ENCODE measurements at regions not wholly inside any gene's neighbourhood (a gene's known extent, or its start where the extent isn't known, plus 50 kb on each side); places are given as distances from the start of the nearest gene placed in this dataset.

DNA sequence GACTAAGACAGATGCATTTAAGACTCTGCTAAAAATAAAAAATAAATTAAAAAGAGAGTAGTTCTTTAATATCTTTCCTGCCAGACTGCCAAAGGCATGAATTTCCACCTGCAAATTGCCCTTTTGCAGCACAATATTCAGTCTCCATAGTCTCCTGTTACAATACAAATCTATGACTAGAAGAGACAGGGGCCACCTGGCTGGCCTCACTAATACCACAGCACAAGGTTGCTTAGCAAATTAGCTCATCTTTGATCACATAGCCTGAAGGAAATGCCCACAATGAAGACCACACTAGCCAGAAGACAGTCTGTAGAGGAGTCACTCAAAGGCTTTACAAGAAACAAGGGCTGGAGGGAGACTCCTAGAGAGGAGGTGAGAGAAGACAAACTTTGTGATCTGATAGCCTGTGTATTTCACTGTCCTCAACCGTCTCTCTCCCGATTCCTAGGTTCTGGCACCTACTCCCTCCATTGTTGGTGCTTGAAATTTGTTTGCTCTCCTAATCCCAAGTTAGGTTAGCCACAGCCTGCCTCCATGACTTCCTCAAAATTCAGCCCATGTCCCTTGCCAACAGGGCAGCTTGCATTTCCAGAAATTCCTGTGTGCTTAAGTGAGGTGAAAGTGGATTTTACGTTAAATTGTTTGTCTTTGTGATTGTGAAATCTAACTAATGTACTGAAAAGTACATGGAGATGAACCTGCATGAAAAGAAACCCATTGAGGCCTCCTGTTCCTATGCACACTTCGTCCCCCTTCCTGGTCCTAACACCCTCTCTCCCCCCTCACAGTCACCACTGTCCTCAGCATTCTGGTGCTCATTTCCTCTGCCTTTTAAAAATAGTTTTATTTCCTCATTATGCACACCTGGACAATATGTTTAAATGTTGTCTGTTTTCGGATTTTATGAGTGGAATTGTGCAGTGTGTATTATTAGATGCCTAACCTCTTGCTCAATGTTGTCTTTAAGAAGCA lies 88.7 kb upstream of the PLXNC1 start:
- no peak for TF ChIP-seq TBL1XR1 (IDR thresholded peaks at IDR 0.05; ENCODE audit: low read depth, low read length)
- H3K9me3 ChIP-seq (replicated peaks; ENCODE audit: control insufficient read depth, insufficient read depth, low read length) = no peaks in the 10 kb centered on the region; the same call in 2 of the 3 replicates
- H2AFZ ChIP-seq (ENCODE audit: control insufficient read depth, low read depth, low read length) = no peak overlapping the region
- 45% methylated on average over 5 of the region's 5 CpGs for WGBS (ENCODE audit: insufficient coverage, insufficient replicate concordance, low lambda C conversion rate, missing lambda C conversion rate)
- no TSS peak for BruUV-seq (replicated peaks)
- ChIA-PET POLR2A (no interaction called here), SMC1A (ENCODE audit: uncharacterized antibody, unreplicated experiment) (no interaction called here), CTCF (no interaction called here), RAD21 (ENCODE audit: unreplicated experiment) (no interaction called here)
- H3K27ac ChIP-seq (ENCODE audit: control insufficient read depth, insufficient read depth) = no peak overlapping the region
- intact Hi-C loops (cut with micrococcal nuclease; ENCODE audit: unreplicated experiment) (no loop called here), in situ Hi-C loops (cut with MboI) (no loop called here)
- H3K4me2 ChIP-seq (ENCODE audit: control insufficient read depth, insufficient read depth) = no peak overlapping the region
- no peaks in the 10 kb centered on the region for H3K36me3 ChIP-seq (ENCODE audit: control insufficient read depth in 2 of 2, insufficient read depth in 2 of 2, low read length in 1 of 2)
- no peaks in the 10 kb centered on the region for H3K79me2 ChIP-seq (ENCODE audit: control insufficient read depth, insufficient read depth, low read length)
- no peaks in the 10 kb centered on the region for H3K4me1 ChIP-seq (ENCODE audit: control insufficient read depth, insufficient read depth, low read length)
- no peaks in the 10 kb centered on the region for H4K20me1 ChIP-seq (ENCODE audit: control insufficient read depth, insufficient read depth)
- H3K4me3 ChIP-seq = no peak overlapping the region
- no peaks in the 10 kb centered on the region for H3K27me3 ChIP-seq (replicated peaks in 1 of 2; ENCODE audit: control insufficient read depth in 2 of 2, insufficient read depth in 2 of 2, low read length in 1 of 2)
- DNase-seq (ENCODE audit: low read depth, low spot score) = no peak
- FAIRE-seq = no peak
- H3K9ac ChIP-seq (ENCODE audit: control insufficient read depth, insufficient read depth, low read length) = no peak overlapping the region
- ATAC-seq = no peak

DNA sequence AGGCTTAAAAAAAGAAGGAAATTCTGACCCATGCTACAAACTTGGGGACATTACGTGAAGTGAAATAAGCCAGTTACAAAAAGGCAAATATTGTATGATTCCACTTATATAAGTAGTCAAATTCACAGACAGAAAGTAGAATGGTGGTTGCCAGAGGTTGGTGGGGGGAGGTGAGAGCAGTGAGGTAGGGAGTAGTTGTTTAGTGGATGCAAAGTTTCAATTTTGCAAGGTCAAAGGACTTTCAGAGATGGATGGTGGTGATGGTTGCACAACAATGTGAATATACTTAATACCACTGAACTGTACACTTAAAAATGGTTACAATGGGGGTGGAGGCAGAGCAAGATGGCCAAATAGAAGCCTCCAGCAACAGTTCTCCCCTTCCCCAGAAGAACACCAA lies 86.2 kb upstream of the PLXNC1 start:
- no peak overlapping the region for H2AFZ ChIP-seq (ENCODE audit: control insufficient read depth, low read depth, low read length)
- ChIA-PET SMC1A (ENCODE audit: uncharacterized antibody, unreplicated experiment) (no interaction called here), POLR2A (no interaction called here), CTCF (no interaction called here), RAD21 (ENCODE audit: unreplicated experiment) (no interaction called here)
- no peaks in the 10 kb centered on the region for H4K20me1 ChIP-seq (ENCODE audit: control insufficient read depth, insufficient read depth)
- no peak overlapping the region for H3K4me2 ChIP-seq (ENCODE audit: control insufficient read depth, insufficient read depth)
- H3K4me3 ChIP-seq = no peak overlapping the region
- no peak overlapping the region for H3K9ac ChIP-seq (ENCODE audit: control insufficient read depth, insufficient read depth, low read length)
- intact Hi-C loops (cut with micrococcal nuclease; ENCODE audit: unreplicated experiment) = no loop called here
- H3K79me2 ChIP-seq (ENCODE audit: control insufficient read depth, insufficient read depth, low read length) = no peaks in the 10 kb centered on the region
- H3K36me3 ChIP-seq (ENCODE audit: control insufficient read depth in 2 of 2, insufficient read depth in 2 of 2, low read length in 1 of 2) = no peaks in the 10 kb centered on the region
- no peak overlapping the region for H3K27ac ChIP-seq (ENCODE audit: control insufficient read depth, insufficient read depth)
- H3K4me1 ChIP-seq (ENCODE audit: control insufficient read depth, insufficient read depth, low read length) = no peaks in the 10 kb centered on the region
- no peak for TF ChIP-seq CHD2 (IDR thresholded peaks at IDR 0.05; ENCODE audit: borderline replicate concordance, low read depth, low read length)
- TF ChIP-seq SRF (IDR thresholded peaks at IDR 0.05; ENCODE audit: low read depth in 2 of 2, low read length in 2 of 2) = no peak
- TF ChIP-seq CBX5 (IDR thresholded peaks at IDR 0.05; ENCODE audit: low read depth) = no peak
- TF ChIP-seq CREB1 (IDR thresholded peaks at IDR 0.05; ENCODE audit: low read depth) = no peak
- no peak for TF ChIP-seq EED (IDR thresholded peaks at IDR 0.05; ENCODE audit: low read depth)
- no peak for TF ChIP-seq RCOR1 (conservative IDR thresholded peaks at IDR 0.05; ENCODE audit: low read depth, low read length)
- TF ChIP-seq SMAD5 (IDR thresholded peaks at IDR 0.05; ENCODE audit: low read depth) = no peak
- TF ChIP-seq NR2F1 (conservative IDR thresholded peaks at IDR 0.05) = no peak
- TF ChIP-seq CHD1 (IDR thresholded peaks at IDR 0.05; ENCODE audit: low read depth, low read length) = no peak
- TF ChIP-seq, protein P1, sequence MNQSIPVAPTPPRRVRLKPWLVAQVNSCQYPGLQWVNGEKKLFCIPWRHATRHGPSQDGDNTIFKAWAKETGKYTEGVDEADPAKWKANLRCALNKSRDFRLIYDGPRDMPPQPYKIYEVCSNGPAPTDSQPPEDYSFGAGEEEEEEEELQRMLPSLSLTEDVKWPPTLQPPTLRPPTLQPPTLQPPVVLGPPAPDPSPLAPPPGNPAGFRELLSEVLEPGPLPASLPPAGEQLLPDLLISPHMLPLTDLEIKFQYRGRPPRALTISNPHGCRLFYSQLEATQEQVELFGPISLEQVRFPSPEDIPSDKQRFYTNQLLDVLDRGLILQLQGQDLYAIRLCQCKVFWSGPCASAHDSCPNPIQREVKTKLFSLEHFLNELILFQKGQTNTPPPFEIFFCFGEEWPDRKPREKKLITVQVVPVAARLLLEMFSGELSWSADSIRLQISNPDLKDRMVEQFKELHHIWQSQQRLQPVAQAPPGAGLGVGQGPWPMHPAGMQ (IDR thresholded peaks at IDR 0.05; ENCODE audit: borderline replicate concordance) = no peak
- TF ChIP-seq SPI1 (IDR thresholded peaks at IDR 0.05; ENCODE audit: borderline replicate concordance, insufficient read depth, low read depth, low read length) = no peak
- TF ChIP-seq SMC3 (IDR thresholded peaks at IDR 0.05; ENCODE audit: borderline replicate concordance, low read length) = no peak
- TF ChIP-seq HDAC2 (IDR thresholded peaks at IDR 0.05) = no peak
- no peak for TF ChIP-seq FOXK2 (IDR thresholded peaks at IDR 0.05)
- no peak for TF ChIP-seq NFIC (IDR thresholded peaks at IDR 0.05; ENCODE audit: low read depth, low read length)
- TF ChIP-seq MXI1 (IDR thresholded peaks at IDR 0.05; ENCODE audit: low read depth, low read length) = no peak
- H3K9me3 ChIP-seq (replicated peaks; ENCODE audit: control insufficient read depth, insufficient read depth, low read length) = no peaks in the 10 kb centered on the region; the same call in 2 of the 3 replicates
- in situ Hi-C loops (cut with MboI) = no loop called here
- DNase-seq (ENCODE audit: low read depth, low spot score) (no peak), FAIRE-seq (no peak), ATAC-seq (no peak)
- WGBS (ENCODE audit: insufficient coverage, insufficient replicate concordance, low lambda C conversion rate, missing lambda C conversion rate) = 0% methylated on average over 1 of the region's 1 CpG
- BruUV-seq (replicated peaks) = no TSS peak
- H3K27me3 ChIP-seq (replicated peaks in 1 of 2; ENCODE audit: control insufficient read depth in 2 of 2, insufficient read depth in 2 of 2, low read length in 1 of 2) = no peaks in the 10 kb centered on the region
